Smooth muscle cell (in vitro differentiated cells): ENCODE measurements at regions not wholly inside any gene's neighbourhood (a gene's known extent, or its start where the extent isn't known, plus 50 kb on each side); places are given as distances from the start of the nearest gene placed in this dataset.

Experiments used
- DNase-seq: peaks from one replicate; lab custom pipeline; 2025; ENCODE audit not compliant: unreplicated experiment; lab: John Stamatoyannopoulos, UW
- H2AFZ ChIP-seq: fragments of 200-600 bp; sonication (generic); 2 replicates; pipeline ENCODE4 v1.6.0; 2016; ENCODE audit warnings: antibody characterized with exemption, low read depth, mild to moderate bottlenecking
- H3F3A ChIP-seq: fragments of 200-600 bp; sonication (generic); 2 replicates; pipeline ENCODE4 v1.6.0; 2017; ENCODE audit warnings: antibody characterized with exemption, low read depth
- H3K27ac ChIP-seq: fragments of 200-600 bp; sonication (generic); 2 replicates; pipeline ENCODE4 v1.5.1; 2016; ENCODE audit warnings: low read depth, mild to moderate bottlenecking
- H3K27me3 ChIP-seq: fragments of 200-600 bp; sonication (generic); 2 replicates; pipeline ENCODE4 v1.6.1; 2016; ENCODE audit warnings: low read depth, mild to moderate bottlenecking
- H3K36me3 ChIP-seq: fragments of 200-600 bp; sonication (generic); 2 replicates; pipeline ENCODE4 v1.5.1; 2016; ENCODE audit warnings: low read depth
- H3K4me1 ChIP-seq: fragments of 200-600 bp; sonication (generic); 2 replicates; pipeline ENCODE4 v1.5.1; 2016; ENCODE audit warnings: low read depth
- H3K4me2 ChIP-seq: fragments of 200-600 bp; sonication (generic); 2 replicates; pipeline ENCODE4 v1.6.0; 2016; ENCODE audit warnings: mild to moderate bottlenecking
- H3K4me3 ChIP-seq: fragments of 200-600 bp; sonication (generic); 2 replicates; pipeline ENCODE4 v1.5.1; 2016; ENCODE audit warnings: mild to moderate bottlenecking
- H3K79me2 ChIP-seq: fragments of 200-600 bp; sonication (generic); 2 replicates; pipeline ENCODE4 v1.6.0; 2016; ENCODE audit warnings: low read depth, mild to moderate bottlenecking
- H3K9ac ChIP-seq: fragments of 200-600 bp; sonication (generic); 2 replicates; pipeline ENCODE4 v1.6.0; 2016; ENCODE audit warnings: low read depth
- H3K9me3 ChIP-seq: fragments of 200-600 bp; sonication (generic); replicated peaks from 2 replicates; pipeline ENCODE4 v1.5.1; 2016; ENCODE audit warnings: low read depth
- H4K20me1 ChIP-seq: fragments of 200-600 bp; sonication (generic); 2 replicates; pipeline ENCODE4 v1.6.0; 2016; ENCODE audit warnings: low read depth
- CTCF ChIP-seq: fragments of 200-600 bp; sonication (generic); IDR thresholded peaks from 2 replicates; pipeline ENCODE4 v1.5.1; 2017; ENCODE audit warnings: borderline replicate concordance, mild to moderate bottlenecking, antibody characterized with exemption; ENCODE audit not compliant: insufficient read depth, poor library complexity, severe bottlenecking
- WGBS: methylation state at CpG from one replicate; pipeline ENCODE4 v1.1.7; 2016; ENCODE audit warnings: low lambda C conversion rate; 5-methylcytosine and 5-hydroxymethylcytosine counted together

GRCh38 chr13:31870511-31870910 lies 131.2 kb downstream of the RXFP2 start:
- WGBS, result 80% methylated on average over 2 of the region's 2 CpGs

GRCh38 chr13:31873145-31873544 lies 133.8 kb downstream of the RXFP2 start:
- Histone ChIP-seq H3K27me3 (no peaks in the 10 kb centered on the region), H3K9me3 (no peaks in the 10 kb centered on the region), H3K9ac (no peak overlapping the region), H4K20me1 (no peaks in the 10 kb centered on the region), H3K79me2 (no peaks in the 10 kb centered on the region), H3K4me3 (no peak overlapping the region), H3K4me1 (no peaks in the 10 kb centered on the region), H3K4me2 (no peak overlapping the region), H3K27ac (no peak overlapping the region), H2AFZ (no peak overlapping the region), H3F3A (no peaks in the 10 kb centered on the region), H3K36me3 (no peaks in the 10 kb centered on the region)
- no peak for DNase-seq
- no peak for TF ChIP-seq CTCF
- WGBS, result 47% methylated on average over 2 of the region's 2 CpGs

More at GRCh38 chr13:31870511-31870910, 131.2 kb downstream of the RXFP2 start:
- DNase-seq, result no peak
- no peak overlapping the region for H2AFZ ChIP-seq
- H3K4me3 ChIP-seq, result no peak overlapping the region
- H3K27ac ChIP-seq, result no peak overlapping the region
- H3K9ac ChIP-seq, result no peak overlapping the region
- H3F3A ChIP-seq, result no peaks in the 10 kb centered on the region
- H3K4me1 ChIP-seq, result no peaks in the 10 kb centered on the region
- no peaks in the 10 kb centered on the region for H3K36me3 ChIP-seq
- H3K9me3 ChIP-seq, result no peaks in the 10 kb centered on the region
- no peaks in the 10 kb centered on the region for H3K79me2 ChIP-seq
- H3K27me3 ChIP-seq, result no peaks in the 10 kb centered on the region
- H4K20me1 ChIP-seq, result no peaks in the 10 kb centered on the region
- TF ChIP-seq CTCF, result no peak
- H3K4me2 ChIP-seq, result no peak overlapping the region

GRCh38 chr13:31875134-31875533 lies 135.8 kb downstream of the RXFP2 start:
- no peak for DNase-seq
- H3K27me3 ChIP-seq, result no peaks in the 10 kb centered on the region

More at GRCh38 chr13:31875134-31875533, 135.8 kb downstream of the RXFP2 start:
- Histone ChIP-seq H4K20me1 (no peaks in the 10 kb centered on the region), H3F3A (no peaks in the 10 kb centered on the region), H3K4me3 (no peak overlapping the region), H3K4me2 (no peak overlapping the region), H3K27ac (no peak overlapping the region), H3K4me1 (no peaks in the 10 kb centered on the region), H2AFZ (no peak overlapping the region), H3K9me3 (no peaks in the 10 kb centered on the region), H3K36me3 (no peaks in the 10 kb centered on the region), H3K9ac (no peak overlapping the region), H3K79me2 (no peaks in the 10 kb centered on the region)
- WGBS, result 85% methylated on average over 3 of the region's 3 CpGs
- no peak for TF ChIP-seq CTCF
